Heart right ventricle (tissue), 16 donors: ENCODE measurements at regions not wholly inside any gene's neighbourhood (a gene's known extent, or its start where the extent isn't known, plus 50 kb on each side); places are given as distances from the start of the nearest gene placed in this dataset.

Experiments used
- ATAC-seq, 8 donors: fragments of 200-7000 bp; cut with Tn5 transposase; one replicate each; pipeline ENCODE4 v1.9.1; 2020; ENCODE audit warnings: mild to moderate bottlenecking in 8 of 8, moderate library complexity in 8 of 8, moderate number of reproducible peaks in 1 of 8
- DNase-seq, 2 donors: peaks; one replicate each; pipeline ENCODE4 v3.0.0-alpha.2; 2020
- H3K27ac ChIP-seq, 10 donors: fragments of 200-600 bp; sonication (generic) in 2 of 10; one replicate each; pipeline versions ENCODE4 v1.5.0 to v1.8.0; 2020 to 2022; ENCODE audit warnings: mild to moderate bottlenecking in 3 of 10
- H3K27me3 ChIP-seq, 7 donors: fragments of 200-600 bp; one replicate each; pipeline ENCODE4 v1.8.0; 2021 to 2022; ENCODE audit warnings: mild to moderate bottlenecking in 2 of 7
- H3K36me3 ChIP-seq, 9 donors: fragments of 200-600 bp; sonication (generic) in 1 of 9; one replicate each; pipeline versions ENCODE4 v1.5.0 to v1.8.0; 2020 to 2022; ENCODE audit warnings: mild to moderate bottlenecking in 2 of 9
- H3K4me1 ChIP-seq, 9 donors: fragments of 200-600 bp; sonication (generic) in 1 of 9; one replicate each; pipeline versions ENCODE4 v1.5.0 to v1.8.0; 2020 to 2022; ENCODE audit warnings: mild to moderate bottlenecking in 4 of 9
- H3K4me3 ChIP-seq, 10 donors: fragments of 200-600 bp; sonication (generic) in 2 of 10; one replicate each; pipeline versions ENCODE4 v1.5.0 to v1.8.0; 2020 to 2022; ENCODE audit warnings: mild to moderate bottlenecking in 7 of 10, moderate library complexity in 2 of 10
- H3K9me3 ChIP-seq, 11 donors: fragments of 200-600 bp in 10 of 11; sonication (generic) in 2 of 11; one replicate each; pipeline versions ENCODE4 v1.5.0 to v1.8.0; 2013 to 2022; ENCODE audit warnings: mild to moderate bottlenecking in 2 of 11, control low read depth in 1 of 11, moderate library complexity in 1 of 11
- WGBS, 2 donors: extraction: QIAGEN DNeasy Blood & Tissue Kit; methylation state at CpG; one replicate each; pipeline ENCODE4 v1.1.7; 2013; ENCODE audit warnings: inconsistent platforms in 1 of 2; 5-methylcytosine and 5-hydroxymethylcytosine counted together
- intact Hi-C, 10 donors: fragments of 100-400 bp; cut with DNase I; formaldehyde crosslinking; loops; one replicate each; pipeline versions ENCODE4 v1.11.1 to v1.14.2; 2022
- TF ChIP-seq, protein P1 (sequence below), 9 donors: fragments of 200-600 bp; sonication (generic) in 2 of 9; IDR thresholded peaks; one replicate each; pipeline versions ENCODE4 v1.5.0 to v1.8.0; 2021 to 2022; ENCODE audit warnings: antibody characterized with exemption in 9 of 9, mild to moderate bottlenecking in 5 of 9, moderate library complexity in 1 of 9
- donor health status: Arrhythmogenic right ventricular cardiomyopathy.
- donor health status: ischemic (EF 13 %, LVEDD 7.1; RV severe dilation, severe dysfunction).
- donor health status: healthy with polysubstance abuse.
- donor health status: DM: no; HTN: yes; CAD: no.
- donor health status: DM: no; HTN: no; CAD: no.
- donor health status: ischemic (EF 25% LVEDD 6.9; RV normal size, moderate dysfunction).
- donor health status: ischemic (EF 25% LVEDD 5.7; RV mildly dilated, moderate dysfunction).
- donor health status: healthy.
- donor health status: DM: yes; HTN: yes; CAD: no.
- donor health status: Ischemic cardiomyopathy.
- donor health status: ischemic (EF 35%, LVEDD 5.7; RV mildly dilated, moderate dysfunction).
- donor health status: nonischemic (EF 11% LVEDD 7.7; RV severe dilation, severe dysfunction).
- donor health status: DM: yes; HTN: yes; CAD: no.
- donor health status: PGD.
- donor health status: ischemic (EF 29% LVEDD 5.4; RV normal size, mild dysfunction).
- donor health status: nonischemic (EF 23%, LVEDD 6.1; RV moderate dilation, normal function).

GRCh38 chr4:106618956-106619355 lies 250.4 kb upstream of the GIMD1 start:
- Histone ChIP-seq H3K27me3 (no peaks in the 10 kb centered on the region), H3K9me3 (peaks cover 0 to 3% (median 0%) of the 10 kb centered on the region in 11 donors), H3K4me3 (no peak overlapping the region), H3K4me1 (no peaks in the 10 kb centered on the region), H3K27ac (no peak overlapping the region), H3K36me3 (no peaks in the 10 kb centered on the region)
- 56 to 68% methylated on average over 3 of the region's 3 CpGs for WGBS, 2 donors
- no peak for DNase-seq
- TF ChIP-seq, protein P1, sequence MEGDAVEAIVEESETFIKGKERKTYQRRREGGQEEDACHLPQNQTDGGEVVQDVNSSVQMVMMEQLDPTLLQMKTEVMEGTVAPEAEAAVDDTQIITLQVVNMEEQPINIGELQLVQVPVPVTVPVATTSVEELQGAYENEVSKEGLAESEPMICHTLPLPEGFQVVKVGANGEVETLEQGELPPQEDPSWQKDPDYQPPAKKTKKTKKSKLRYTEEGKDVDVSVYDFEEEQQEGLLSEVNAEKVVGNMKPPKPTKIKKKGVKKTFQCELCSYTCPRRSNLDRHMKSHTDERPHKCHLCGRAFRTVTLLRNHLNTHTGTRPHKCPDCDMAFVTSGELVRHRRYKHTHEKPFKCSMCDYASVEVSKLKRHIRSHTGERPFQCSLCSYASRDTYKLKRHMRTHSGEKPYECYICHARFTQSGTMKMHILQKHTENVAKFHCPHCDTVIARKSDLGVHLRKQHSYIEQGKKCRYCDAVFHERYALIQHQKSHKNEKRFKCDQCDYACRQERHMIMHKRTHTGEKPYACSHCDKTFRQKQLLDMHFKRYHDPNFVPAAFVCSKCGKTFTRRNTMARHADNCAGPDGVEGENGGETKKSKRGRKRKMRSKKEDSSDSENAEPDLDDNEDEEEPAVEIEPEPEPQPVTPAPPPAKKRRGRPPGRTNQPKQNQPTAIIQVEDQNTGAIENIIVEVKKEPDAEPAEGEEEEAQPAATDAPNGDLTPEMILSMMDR (IDR thresholded peaks at IDR 0.05): no peak
- no peak for ATAC-seq
- intact Hi-C loops: no loop called here

DNA sequence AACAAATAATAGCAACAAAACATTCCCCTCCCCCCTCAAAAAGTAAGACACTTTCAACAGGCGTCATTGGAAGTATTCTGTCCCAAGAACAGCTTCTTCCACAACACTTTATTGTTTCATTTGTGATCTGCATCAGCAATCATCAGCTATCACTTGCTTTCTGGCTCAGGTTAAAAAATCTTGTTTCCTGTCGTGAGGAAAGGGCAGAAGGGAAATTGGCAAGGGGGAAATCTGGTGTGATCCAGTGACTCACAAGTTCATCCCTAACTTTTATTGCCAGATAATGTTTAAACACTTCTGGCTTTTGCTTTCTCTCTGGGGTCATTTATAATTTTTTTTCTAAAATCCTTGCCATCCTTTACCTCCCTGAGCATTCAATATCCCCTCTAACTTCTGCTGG lies 247.4 kb upstream of the GIMD1 start:
- Histone ChIP-seq H3K4me3 (no peak overlapping the region), H3K9me3 (peaks cover 0 to 3% (median 0%) of the 10 kb centered on the region in 11 donors), H3K36me3 (no peaks in the 10 kb centered on the region), H3K27me3 (no peaks in the 10 kb centered on the region), H3K4me1 (no peaks in the 10 kb centered on the region), H3K27ac (no peak overlapping the region)
- intact Hi-C loops: no loop called here
- DNase-seq: no peak
- WGBS, 2 donors: 60 to 67% methylated on average over 2 of the region's 2 CpGs
- TF ChIP-seq, protein P1 (IDR thresholded peaks at IDR 0.05): no peak
- ATAC-seq: no peak

DNA sequence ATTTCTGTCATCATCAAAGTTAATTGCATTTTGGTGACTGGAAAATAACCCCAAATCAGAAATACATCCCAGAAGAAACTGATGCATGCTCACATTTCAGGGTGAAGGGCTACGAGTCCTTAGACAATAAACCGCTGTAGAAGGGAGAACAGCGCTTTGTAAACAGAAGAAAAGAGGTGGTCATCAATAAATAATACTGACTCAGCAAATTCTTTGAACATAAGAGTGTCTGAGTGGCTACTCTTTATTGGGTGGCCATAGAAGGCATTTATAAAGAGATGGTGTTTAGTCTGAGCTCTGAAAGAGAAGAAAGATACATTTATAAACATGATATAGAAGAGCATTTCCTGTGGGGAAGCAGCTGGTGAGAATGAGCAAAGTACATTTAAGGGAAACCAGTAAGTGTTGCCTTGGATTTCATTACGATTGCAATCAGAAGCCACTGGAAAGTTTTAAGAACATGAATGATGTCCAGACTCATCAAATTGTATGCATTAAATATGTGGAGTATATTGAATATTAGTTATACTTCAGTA lies 246.9 kb upstream of the GIMD1 start:
- 68 to 69% methylated on average over 4 of the region's 4 CpGs for WGBS, 2 donors
- TF ChIP-seq, protein P1 (IDR thresholded peaks at IDR 0.05): no peak
- no peak for ATAC-seq
- Histone ChIP-seq H3K4me1 (no peaks in the 10 kb centered on the region), H3K27ac (no peak overlapping the region), H3K4me3 (no peak overlapping the region), H3K27me3 (no peaks in the 10 kb centered on the region), H3K9me3 (peaks cover 0 to 3% (median 0%) of the 10 kb centered on the region in 11 donors), H3K36me3 (no peaks in the 10 kb centered on the region)
- no peak for DNase-seq
- intact Hi-C loops: no loop called here

DNA sequence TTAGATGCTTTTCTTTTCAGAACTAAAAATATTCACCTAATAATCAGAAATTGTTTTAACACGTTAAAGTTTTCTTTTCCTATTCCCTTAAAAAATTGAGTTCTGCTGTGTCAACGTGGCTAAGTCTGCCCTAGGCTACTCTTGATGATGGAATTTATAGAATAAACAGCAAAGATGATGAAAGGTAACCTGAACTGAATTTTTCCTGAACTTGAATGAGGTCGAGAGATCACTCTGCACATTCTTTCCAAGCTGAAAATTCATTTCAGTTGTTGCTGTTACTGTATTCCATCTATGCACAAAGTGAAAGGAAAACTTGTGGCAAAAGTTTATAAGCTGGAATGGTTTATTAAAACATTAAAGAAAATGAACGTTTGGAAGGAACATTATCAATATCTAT lies 245.9 kb upstream of the GIMD1 start:
- no peak overlapping the region for H3K4me3 ChIP-seq
- H3K27ac ChIP-seq: no peak overlapping the region
- intact Hi-C loops: loop anchor here in 1 of 10 donors (5.0 kb wide), 1 partner anchor 1182 kb away; no protein-coding TSS in a partner anchor
- ATAC-seq (no peak), DNase-seq (no peak)
- H3K27me3 ChIP-seq: no peaks in the 10 kb centered on the region
- 57 to 59% methylated on average over 4 of the region's 4 CpGs for WGBS, 2 donors
- H3K4me1 ChIP-seq: no peaks in the 10 kb centered on the region
- H3K9me3 ChIP-seq: no peaks in the 10 kb centered on the region
- H3K36me3 ChIP-seq: no peaks in the 10 kb centered on the region
- TF ChIP-seq, protein P1 (IDR thresholded peaks at IDR 0.05): no peak
